Right ventricle myocardium superior (tissue), 1 donor: ENCODE measurements at regions not wholly inside any gene's neighbourhood (a gene's known extent, or its start where the extent isn't known, plus 50 kb on each side); places are given as distances from the start of the nearest gene placed in this dataset.
"Not testable (repeated sequence)": the region's sequence is repeated elsewhere in the genome, so short reads cannot be mapped to it uniquely, and the experiment has no call there.

Source experiments
- ATAC-seq: fragments of 200-7000 bp; cut with Tn5 transposase; one replicate; pipeline ENCODE4 v1.9.1; 2020; ENCODE audit warnings: mild to moderate bottlenecking; ENCODE audit not compliant: poor library complexity
- DNase-seq: peaks from one replicate; pipeline ENCODE4 v3.0.0-alpha.2; 2020
- intact Hi-C: fragments of 100-400 bp; cut with DNase I; formaldehyde crosslinking; loops from one replicate; pipeline ENCODE4 v1.11.2; 2022
- donor health status: DM: no; HTN: yes; CAD: no; lungs with severe emphysema.

DNA sequence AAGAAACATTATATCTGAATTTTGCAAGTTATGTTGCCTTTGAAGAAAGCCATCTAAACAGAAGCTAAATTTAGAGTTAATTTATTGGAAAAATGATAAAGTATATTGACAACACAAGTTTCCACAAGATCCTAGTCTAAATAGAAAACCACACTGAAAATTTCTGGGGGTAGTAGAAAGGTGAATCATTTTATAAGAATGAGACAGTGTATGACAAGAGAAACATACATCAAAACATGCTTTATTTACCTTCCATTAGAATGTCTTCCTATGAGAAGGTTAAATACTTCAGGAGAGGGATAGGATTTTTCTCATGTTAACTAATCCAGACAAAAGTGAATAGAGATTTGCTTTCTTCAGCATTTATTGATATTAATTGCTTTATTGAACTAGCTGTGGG, 1389.8 kb upstream of the ZEB2 start:
- intact Hi-C loops: no loop called here
- DNase-seq (no peak), ATAC-seq (no peak)

DNA sequence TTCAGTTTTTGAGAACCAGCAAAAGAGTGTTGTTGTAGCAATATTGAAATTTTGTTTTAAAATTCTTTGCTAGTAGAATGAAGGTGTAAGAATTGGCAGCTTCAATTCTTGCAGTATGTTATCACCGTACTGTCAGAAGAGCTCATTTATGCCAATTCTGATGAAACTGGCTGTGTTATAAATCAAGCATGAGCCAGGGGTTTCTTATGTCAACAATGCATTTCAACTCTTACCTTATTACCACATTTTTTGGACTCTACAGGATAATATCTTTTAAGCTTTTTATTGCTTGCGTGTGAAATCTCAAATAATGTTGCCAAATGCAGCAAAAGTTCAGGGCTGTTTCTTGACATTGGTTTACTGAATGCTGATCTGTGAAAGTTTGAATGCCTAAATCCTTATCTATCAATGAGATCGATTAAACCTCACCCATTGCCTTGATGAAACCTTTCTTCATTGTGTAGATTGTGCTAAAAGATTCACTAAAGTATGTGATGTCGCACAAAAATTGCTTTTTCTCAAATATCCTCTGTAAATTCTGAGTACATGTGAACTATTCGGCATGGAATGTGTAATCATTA, 1389.3 kb upstream of the ZEB2 start:
- intact Hi-C loops: no loop called here
- ATAC-seq: no peak
- no peak for DNase-seq

DNA sequence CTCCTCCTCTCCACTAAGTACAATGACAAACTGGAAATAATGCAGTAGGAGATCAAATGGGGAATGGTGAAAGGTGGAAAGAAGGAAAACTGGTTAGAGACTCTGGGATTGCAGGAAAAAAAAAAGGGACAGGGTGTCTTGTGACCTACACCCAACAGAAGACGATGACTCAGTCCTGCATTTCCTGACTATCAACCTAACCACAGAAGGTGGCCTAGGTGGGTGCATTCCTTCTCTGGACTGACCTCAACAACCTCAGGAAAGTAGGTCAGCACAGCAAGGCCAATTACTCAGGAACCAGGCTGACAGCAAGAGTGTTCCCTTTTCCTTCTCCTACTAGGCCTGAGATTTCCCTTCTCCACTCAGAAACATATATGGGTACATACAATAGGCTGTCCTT, 1386.4 kb upstream of the ZEB2 start:
- ATAC-seq (no peak), DNase-seq (no peak)
- intact Hi-C loops: no loop called here

GRCh38 chr2:145905371-145905770, 1385.5 kb upstream of the ZEB2 start:
- intact Hi-C loops: no loop called here
- DNase-seq: no peak
- no peak for ATAC-seq

DNA sequence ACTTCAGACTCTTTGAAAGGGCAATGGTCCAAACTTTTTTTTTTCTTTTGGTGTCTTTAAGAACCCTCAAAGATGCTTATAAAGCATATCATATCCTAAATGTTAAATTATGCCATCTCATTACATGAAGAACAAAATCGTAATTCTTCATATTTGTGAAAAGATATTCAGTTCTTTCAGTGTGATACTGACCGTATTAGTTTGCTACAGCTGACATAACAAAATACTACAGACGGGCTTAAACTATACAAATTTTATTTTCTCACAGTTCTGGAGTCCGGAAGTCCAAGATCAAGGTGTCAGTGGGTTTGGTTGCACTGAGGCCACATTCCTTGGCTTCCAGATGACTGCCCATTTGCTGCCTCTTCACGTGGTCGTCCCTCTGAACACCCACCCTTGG, 1377.2 kb upstream of the ZEB2 start:
- ATAC-seq (no peak), DNase-seq (no peak)
- intact Hi-C loops: no loop called here

GRCh38 chr2:145887915-145888314, 1368.0 kb upstream of the ZEB2 start:
- intact Hi-C loops: no loop called here
- DNase-seq (no peak), ATAC-seq (no peak)

DNA sequence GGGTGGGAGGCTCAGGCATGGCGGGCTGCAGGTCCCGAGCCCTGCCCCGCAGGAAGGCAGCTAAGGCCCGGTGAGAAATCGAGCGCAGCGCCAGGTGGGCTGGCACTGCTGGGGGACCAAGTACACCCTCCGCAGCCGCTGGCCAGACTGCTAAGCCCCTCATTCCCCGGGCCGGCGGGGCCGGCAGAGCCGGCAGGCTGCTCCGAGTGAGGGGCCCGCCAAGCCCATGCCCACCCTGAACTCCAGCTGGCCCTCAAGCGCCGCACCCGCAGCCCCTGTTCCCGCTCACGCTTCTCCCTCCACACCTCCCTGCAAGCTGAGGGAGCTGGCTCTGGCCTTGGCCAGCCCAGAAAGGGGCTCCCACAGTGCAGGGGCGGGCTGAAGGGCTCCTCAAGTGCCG, 1361.1 kb upstream of the ZEB2 start:
- intact Hi-C loops, DNase-seq, ATAC-seq: not testable (repeated sequence)

DNA sequence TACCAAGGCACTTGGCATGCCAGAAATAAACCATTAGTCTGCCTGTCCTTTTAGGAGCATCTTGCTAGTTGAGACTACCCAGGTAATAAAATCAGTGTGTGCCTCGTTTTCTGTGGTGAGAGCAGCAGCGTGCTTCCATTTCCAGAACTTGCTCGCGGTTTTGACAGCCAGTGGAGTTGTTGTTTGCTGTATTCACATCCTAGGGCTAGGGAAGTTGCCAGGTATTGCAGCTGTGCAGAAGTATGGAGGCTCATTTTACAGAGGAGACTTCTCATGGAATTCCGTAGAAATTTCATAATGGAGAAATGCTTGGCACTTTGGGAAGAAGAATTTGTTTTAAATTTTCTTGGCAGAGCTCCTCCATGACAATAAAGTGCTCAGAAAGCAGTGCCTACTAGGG, 1355.1 kb upstream of the ZEB2 start:
- no peak for ATAC-seq
- intact Hi-C loops: no loop called here
- no peak for DNase-seq

GRCh38 chr2:145874466-145874865, 1354.5 kb upstream of the ZEB2 start:
- ATAC-seq: peak; percentile 31
- no peak for DNase-seq
- intact Hi-C loops: no loop called here

GRCh38 chr2:145864501-145864900, 1344.6 kb upstream of the ZEB2 start:
- ATAC-seq (no peak), DNase-seq (no peak)
- intact Hi-C loops: no loop called here

GRCh38 chr2:145861940-145862339, 1342.0 kb upstream of the ZEB2 start:
- DNase-seq (no peak), ATAC-seq (no peak)
- intact Hi-C loops: no loop called here

GRCh38 chr2:145860083-145860482, 1340.2 kb upstream of the ZEB2 start:
- intact Hi-C loops: no loop called here
- ATAC-seq: no peak
- DNase-seq: no peak

GRCh38 chr2:145855142-145855541, 1335.2 kb upstream of the ZEB2 start:
- intact Hi-C loops: no loop called here
- DNase-seq: no peak
- no peak for ATAC-seq

DNA sequence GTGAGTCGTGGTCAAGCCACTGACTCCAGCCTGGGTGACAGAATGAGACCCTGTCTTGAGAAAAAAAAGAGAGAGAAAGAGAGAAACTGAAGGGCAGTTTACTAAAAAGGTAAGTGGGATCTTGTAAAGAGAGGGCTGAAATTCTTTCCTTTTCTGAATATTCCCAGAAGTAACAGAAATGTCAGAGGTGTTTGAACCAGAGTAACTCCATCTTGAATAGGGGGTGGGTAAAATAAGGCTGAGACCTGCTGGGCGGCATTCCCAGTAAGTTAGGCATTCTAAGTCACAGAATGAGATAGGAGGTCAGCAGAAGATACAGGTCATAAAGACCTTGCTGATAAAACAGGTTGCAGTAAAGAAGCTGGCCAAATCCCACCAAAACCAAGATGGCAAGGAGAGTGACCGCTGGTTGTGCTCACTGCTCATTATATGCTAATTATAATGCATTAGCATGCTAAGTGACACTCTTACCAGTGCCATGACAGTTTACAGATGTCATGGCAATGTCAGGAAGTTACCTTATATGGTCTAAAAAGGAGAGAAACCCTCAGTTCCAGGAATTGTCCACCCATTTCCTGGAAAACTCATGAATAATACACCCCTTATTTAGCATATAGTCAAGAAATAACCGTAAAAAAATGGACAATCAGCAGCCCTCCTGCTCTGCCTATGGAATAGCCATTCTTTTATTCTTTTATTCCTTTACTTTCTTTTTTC, 1334.3 kb upstream of the ZEB2 start:
- ATAC-seq: no peak
- intact Hi-C loops: no loop called here
- no peak for DNase-seq

DNA sequence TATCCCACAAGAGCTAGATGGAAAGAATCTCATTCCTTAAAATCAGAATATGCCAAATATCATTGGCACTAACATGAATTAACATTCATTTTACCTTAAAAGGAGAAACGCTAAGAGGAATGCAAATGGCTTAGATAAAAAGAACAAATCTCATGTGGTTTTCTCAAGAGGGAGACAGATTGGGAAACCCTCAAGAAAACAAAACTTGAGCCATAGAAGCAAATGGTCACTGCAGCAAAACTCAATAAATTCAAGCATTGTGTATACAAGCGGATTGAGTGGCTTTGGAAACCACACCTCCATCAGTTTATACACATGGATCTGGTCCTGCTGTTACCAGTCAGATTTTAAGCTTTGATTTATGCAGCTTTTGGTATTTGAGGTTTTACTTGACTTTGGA, 1331.8 kb upstream of the ZEB2 start:
- ATAC-seq: no peak
- no peak for DNase-seq
- intact Hi-C loops: no loop called here

DNA sequence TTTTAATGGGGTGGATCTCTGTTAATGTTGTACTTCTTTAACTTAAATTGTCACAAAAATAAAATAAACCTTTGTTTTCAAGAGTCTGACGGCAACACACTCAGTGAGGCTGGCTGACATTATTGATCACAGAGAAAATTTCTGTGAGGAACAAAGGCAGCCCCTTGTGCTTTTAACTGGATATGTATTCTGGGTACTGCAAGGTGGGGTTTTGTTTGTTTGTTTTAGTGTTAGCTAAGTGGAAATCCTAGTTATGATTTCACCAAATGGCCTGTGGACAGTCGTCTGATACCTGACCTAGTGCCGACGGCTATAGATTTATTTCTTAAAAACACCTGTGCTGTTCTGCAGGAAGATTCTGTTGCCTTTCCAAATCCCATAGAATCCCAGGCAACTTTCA, 1329.5 kb upstream of the ZEB2 start:
- ATAC-seq (no peak), DNase-seq (no peak)
- intact Hi-C loops: no loop called here

DNA sequence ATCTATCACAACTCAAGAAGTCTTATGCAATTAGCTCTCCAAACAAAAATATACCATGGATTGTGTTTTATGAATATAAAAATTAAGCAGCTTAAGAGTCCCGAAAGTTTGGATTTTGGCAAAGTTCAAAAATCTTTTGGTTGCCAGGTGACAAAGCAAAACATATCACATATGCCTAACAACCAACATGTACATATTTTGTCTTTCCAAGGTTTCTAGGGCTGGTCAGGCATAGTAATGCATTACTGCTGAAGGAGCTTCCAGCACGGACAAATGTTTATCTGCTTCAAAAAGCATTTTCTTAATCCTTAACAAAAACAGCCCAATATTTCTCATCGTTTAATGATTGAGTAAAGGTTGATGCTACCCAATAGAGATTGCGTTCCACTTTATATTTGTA, 1327.1 kb upstream of the ZEB2 start:
- DNase-seq: no peak
- ATAC-seq: no peak
- intact Hi-C loops: no loop called here

GRCh38 chr2:145845923-145846322, 1326.0 kb upstream of the ZEB2 start:
- intact Hi-C loops: no loop called here
- DNase-seq: no peak
- ATAC-seq: no peak

- ATAC-seq (no peak), DNase-seq (no peak)
- intact Hi-C loops: no loop called here
Observed at GRCh38 chr2:145845207-145845894, 1325.4 kb upstream of the ZEB2 start.

- no peak for ATAC-seq
- DNase-seq: no peak
- intact Hi-C loops: no loop called here
Observed at GRCh38 chr2:145841973-145842372, 1322.1 kb upstream of the ZEB2 start.
